ENCODE measurements at regions not wholly inside any gene's neighbourhood (a gene's known extent, or its start where the extent isn't known, plus 50 kb on each side); places are given as distances from the start of the nearest gene placed in this dataset.

DNA sequence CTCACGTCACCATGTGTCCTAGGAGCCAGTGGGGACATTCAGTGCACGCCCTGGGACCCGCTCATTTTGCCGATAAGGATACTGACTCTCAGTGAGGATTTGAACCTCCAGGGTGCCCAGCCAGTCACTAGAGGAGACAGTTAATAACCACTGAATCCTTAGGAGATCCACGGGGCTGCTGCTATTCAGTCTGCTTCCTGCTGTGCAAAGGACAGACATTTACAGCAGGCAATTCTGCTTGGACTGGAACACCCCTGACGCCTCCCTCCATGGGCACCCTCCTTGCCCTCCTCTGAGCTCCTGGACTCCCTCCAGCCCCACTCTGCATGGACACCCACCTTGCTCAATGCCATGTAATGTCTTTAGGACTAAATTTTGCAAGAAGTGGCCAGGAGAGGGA lies 265.5 kb downstream of the EIPR1 start:
- no peak for TF ChIP-seq EZH2phosphoT487 (IDR thresholded peaks at IDR 0.05; ENCODE audit: borderline replicate concordance, low read depth, low read length)
- TF ChIP-seq, protein P1, sequence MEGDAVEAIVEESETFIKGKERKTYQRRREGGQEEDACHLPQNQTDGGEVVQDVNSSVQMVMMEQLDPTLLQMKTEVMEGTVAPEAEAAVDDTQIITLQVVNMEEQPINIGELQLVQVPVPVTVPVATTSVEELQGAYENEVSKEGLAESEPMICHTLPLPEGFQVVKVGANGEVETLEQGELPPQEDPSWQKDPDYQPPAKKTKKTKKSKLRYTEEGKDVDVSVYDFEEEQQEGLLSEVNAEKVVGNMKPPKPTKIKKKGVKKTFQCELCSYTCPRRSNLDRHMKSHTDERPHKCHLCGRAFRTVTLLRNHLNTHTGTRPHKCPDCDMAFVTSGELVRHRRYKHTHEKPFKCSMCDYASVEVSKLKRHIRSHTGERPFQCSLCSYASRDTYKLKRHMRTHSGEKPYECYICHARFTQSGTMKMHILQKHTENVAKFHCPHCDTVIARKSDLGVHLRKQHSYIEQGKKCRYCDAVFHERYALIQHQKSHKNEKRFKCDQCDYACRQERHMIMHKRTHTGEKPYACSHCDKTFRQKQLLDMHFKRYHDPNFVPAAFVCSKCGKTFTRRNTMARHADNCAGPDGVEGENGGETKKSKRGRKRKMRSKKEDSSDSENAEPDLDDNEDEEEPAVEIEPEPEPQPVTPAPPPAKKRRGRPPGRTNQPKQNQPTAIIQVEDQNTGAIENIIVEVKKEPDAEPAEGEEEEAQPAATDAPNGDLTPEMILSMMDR (conservative IDR thresholded peaks at IDR 0.05; ENCODE audit: low read length) = no peak
